ENCODE measurements at regions not wholly inside any gene's neighbourhood (a gene's known extent, or its start where the extent isn't known, plus 50 kb on each side); places are given as distances from the start of the nearest gene placed in this dataset.

DNA sequence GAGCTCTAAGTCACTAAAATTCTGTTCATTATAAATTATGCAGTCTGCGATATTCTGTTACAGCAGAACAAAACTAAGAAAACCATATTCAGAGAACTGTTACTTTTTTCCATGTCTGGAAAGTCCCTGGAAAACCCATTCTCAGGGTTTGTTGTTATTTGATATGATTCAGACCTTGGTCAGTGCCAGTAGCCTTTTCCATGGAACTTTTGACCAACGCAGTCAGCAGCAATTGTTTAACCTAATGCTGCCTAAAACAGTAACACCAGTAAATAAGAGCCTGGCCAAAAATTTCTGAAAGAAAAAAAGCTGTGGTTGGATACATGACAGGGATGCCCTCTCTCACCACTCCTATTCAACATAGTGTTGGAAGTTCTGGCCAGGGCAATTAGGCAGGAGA lies 402.7 kb downstream of the TBC1D4 start:
- Histone ChIP-seq H3K27me3 (no peaks in the 10 kb centered on the region), H3K79me2 (ENCODE audit: low read depth) (no peaks in the 10 kb centered on the region), H3K4me1 (peaks cover 7% of the 10 kb centered on the region), H2AFZ (replicated peaks) (no peak overlapping the region), H3K9me3 (ENCODE audit: low read depth) (no peaks in the 10 kb centered on the region), H3F3A (ENCODE audit: low read depth) (no peaks in the 10 kb centered on the region), H3K27ac (no peak overlapping the region), H3K36me3 (no peaks in the 10 kb centered on the region), H4K20me1 (ENCODE audit: low read depth) (no peaks in the 10 kb centered on the region), H3K4me3 (no peak overlapping the region), H3K9ac (no peak overlapping the region), H3K4me2 (no peak overlapping the region)
- no peak for DNase-seq (ENCODE audit: low spot score)
- no peak overlapping the region for H3K4me3 Mint-ChIP-seq
- peaks cover 24% of the 10 kb centered on the region for H3K9me3 Mint-ChIP-seq
- no peak for TF ChIP-seq EZH2 (IDR thresholded peaks at IDR 0.05)
- no peak for TF ChIP-seq EZH2phosphoT487 (IDR thresholded peaks at IDR 0.05)
- TF ChIP-seq CTCF (IDR thresholded peaks at IDR 0.05), result no peak
- H3K36me3 Mint-ChIP-seq, result no peaks in the 10 kb centered on the region
- H3K27me3 Mint-ChIP-seq (ENCODE audit: insufficient read depth, low read depth), result no peaks in the 10 kb centered on the region
- peaks cover 5% of the 10 kb centered on the region for H3K4me1 Mint-ChIP-seq
- no peak overlapping the region for H3K27ac Mint-ChIP-seq

- no peaks in the 10 kb centered on the region for H3K36me3 ChIP-seq
- H3K27me3 ChIP-seq, result no peaks in the 10 kb centered on the region
- no peaks in the 10 kb centered on the region for H3K79me2 ChIP-seq (ENCODE audit: low read depth)
- H3K4me2 ChIP-seq, result peak overlapping the region; percentile 15
- Mint-ChIP-seq H3K36me3 (no peaks in the 10 kb centered on the region), H3K4me1 (peaks cover 28% of the 10 kb centered on the region), H3K4me3 (no peak overlapping the region), H3K27ac (no peak overlapping the region), H3K27me3 (ENCODE audit: insufficient read depth, low read depth) (no peaks in the 10 kb centered on the region), H3K9me3 (peaks cover 15% of the 10 kb centered on the region)
- peaks cover 12% of the 10 kb centered on the region for H3K4me1 ChIP-seq
- no peak for TF ChIP-seq EZH2 (IDR thresholded peaks at IDR 0.05)
- no peak for TF ChIP-seq EZH2phosphoT487 (IDR thresholded peaks at IDR 0.05)
- no peak for TF ChIP-seq CTCF (IDR thresholded peaks at IDR 0.05)
- peak overlapping the region; percentile 55 for H2AFZ ChIP-seq (replicated peaks)
- no peak overlapping the region for H3K9ac ChIP-seq
- H3K4me3 ChIP-seq, result no peak overlapping the region
- no peaks in the 10 kb centered on the region for H4K20me1 ChIP-seq (ENCODE audit: low read depth)
- peak; percentile 9 for DNase-seq (ENCODE audit: low spot score)
- no peaks in the 10 kb centered on the region for H3K9me3 ChIP-seq (ENCODE audit: low read depth)
- no peak overlapping the region for H3K27ac ChIP-seq
- H3F3A ChIP-seq (ENCODE audit: low read depth), result no peaks in the 10 kb centered on the region
Observed at GRCh38 chr13:75076476-75076875, 405.5 kb downstream of the TBC1D4 start.

GRCh38 chr13:75073786-75074185 lies 408.2 kb downstream of the TBC1D4 start:
- Histone ChIP-seq H3K27me3 (no peaks in the 10 kb centered on the region), H3K9ac (no peak overlapping the region), H3K4me1 (peaks cover 17% of the 10 kb centered on the region), H3K4me3 (no peak overlapping the region), H3K27ac (no peak overlapping the region), H3K9me3 (ENCODE audit: low read depth) (no peaks in the 10 kb centered on the region), H2AFZ (replicated peaks) (no peak overlapping the region), H4K20me1 (ENCODE audit: low read depth) (no peaks in the 10 kb centered on the region), H3F3A (ENCODE audit: low read depth) (no peaks in the 10 kb centered on the region), H3K4me2 (no peak overlapping the region), H3K79me2 (ENCODE audit: low read depth) (no peaks in the 10 kb centered on the region), H3K36me3 (no peaks in the 10 kb centered on the region)
- Mint-ChIP-seq H3K4me1 (peaks cover 38% of the 10 kb centered on the region), H3K36me3 (peaks cover 2% of the 10 kb centered on the region), H3K9me3 (peaks cover 11% of the 10 kb centered on the region), H3K27me3 (ENCODE audit: insufficient read depth, low read depth) (no peaks in the 10 kb centered on the region), H3K4me3 (no peak overlapping the region), H3K27ac (peak overlapping the region; percentile 9)
- TF ChIP-seq EZH2 (IDR thresholded peaks at IDR 0.05) (no peak), EZH2phosphoT487 (IDR thresholded peaks at IDR 0.05) (no peak), CTCF (IDR thresholded peaks at IDR 0.05) (no peak)
- DNase-seq (ENCODE audit: low spot score), result no peak

All from neural progenitor cell (in vitro differentiated cells).